ENCODE measurements at regions not wholly inside any gene's neighbourhood (a gene's known extent, or its start where the extent isn't known, plus 50 kb on each side); places are given as distances from the start of the nearest gene placed in this dataset.
"Not testable (repeated sequence)": the region's sequence is repeated elsewhere in the genome, so short reads cannot be mapped to it uniquely, and the experiment has no call there.

DNA sequence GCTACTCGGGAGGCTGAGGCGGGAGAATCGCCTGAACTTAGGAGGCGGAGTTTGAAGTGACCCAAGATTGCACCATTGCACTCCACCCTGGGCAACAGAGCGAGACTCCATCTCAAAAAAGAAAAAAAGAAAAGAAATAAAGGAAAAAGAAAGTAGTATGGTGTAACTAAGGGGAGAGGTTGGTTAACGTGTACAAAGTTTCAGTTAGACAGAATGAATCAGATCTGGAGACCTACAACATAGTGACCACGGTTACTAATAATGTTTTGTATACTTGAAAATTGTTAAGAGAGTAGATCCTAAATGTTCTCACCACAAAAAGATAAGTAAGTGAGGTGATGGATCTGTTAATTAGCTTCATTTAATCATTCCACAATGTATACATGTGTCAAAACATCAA is 1208.8 kb downstream of the VRK1 start:
- H3K4me1 ChIP-seq (ENCODE audit: control insufficient read depth in 2 of 2, insufficient read depth in 2 of 2, low read length in 2 of 2): no peaks in the 10 kb centered on the region
- H3K9ac ChIP-seq (ENCODE audit: low read depth in 1 of 2, low read length in 2 of 2): no peak overlapping the region
- H3K27ac ChIP-seq (ENCODE audit: low read depth in 2 of 2, low read length in 2 of 2): no peak overlapping the region
- H3K9me3 ChIP-seq (ENCODE audit: control insufficient read depth in 2 of 2, low read length in 2 of 2): no peaks in the 10 kb centered on the region
- no peaks in the 10 kb centered on the region for H3K36me3 ChIP-seq (ENCODE audit: control insufficient read depth in 2 of 2, insufficient read depth in 2 of 2, low read length in 2 of 2)
- no peak overlapping the region for H3K4me3 ChIP-seq (ENCODE audit: low read length in 2 of 2)
- H3K27me3 ChIP-seq (ENCODE audit: control insufficient read depth in 2 of 2, insufficient read depth in 2 of 2, low read length in 2 of 2): no peaks in the 10 kb centered on the region

GRCh38 chr14:98008381-98009113 is 1211.4 kb downstream of the VRK1 start:
- no peak overlapping the region for H3K9ac ChIP-seq (ENCODE audit: low read depth in 1 of 2, low read length in 2 of 2)
- no peaks in the 10 kb centered on the region for H3K9me3 ChIP-seq (ENCODE audit: control insufficient read depth in 2 of 2, low read length in 2 of 2)
- H3K36me3 ChIP-seq (ENCODE audit: control insufficient read depth in 2 of 2, insufficient read depth in 2 of 2, low read length in 2 of 2): no peaks in the 10 kb centered on the region
- no peak overlapping the region for H3K4me3 ChIP-seq (ENCODE audit: low read length in 2 of 2)
- no peaks in the 10 kb centered on the region for H3K4me1 ChIP-seq (ENCODE audit: control insufficient read depth in 2 of 2, insufficient read depth in 2 of 2, low read length in 2 of 2)
- H3K27me3 ChIP-seq (ENCODE audit: control insufficient read depth in 2 of 2, insufficient read depth in 2 of 2, low read length in 2 of 2): no peaks in the 10 kb centered on the region
- no peak overlapping the region for H3K27ac ChIP-seq (ENCODE audit: low read depth in 2 of 2, low read length in 2 of 2)

DNA sequence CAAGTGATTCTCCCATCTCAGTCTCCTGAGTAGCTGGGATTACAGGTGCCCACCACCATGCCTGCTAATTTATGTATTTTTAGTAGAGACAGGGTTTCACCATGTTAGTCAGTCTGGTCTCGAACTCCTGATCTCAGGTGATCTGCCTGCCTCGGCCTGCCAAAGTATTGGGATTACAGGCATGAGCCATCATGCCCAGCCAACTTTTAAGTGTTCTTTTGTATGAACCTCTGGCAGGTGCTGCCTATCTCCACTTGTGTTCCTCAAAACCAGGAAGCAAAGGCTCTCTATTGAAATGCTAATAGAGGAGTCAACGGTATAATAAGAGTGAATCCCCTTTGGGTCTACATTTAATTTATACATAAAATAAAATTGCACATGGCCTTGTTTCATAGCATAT is 1212.0 kb downstream of the VRK1 start:
- not testable (repeated sequence) for H3K36me3 ChIP-seq (ENCODE audit: control insufficient read depth in 2 of 2, insufficient read depth in 2 of 2, low read length in 2 of 2); H3K9me3 ChIP-seq (ENCODE audit: control insufficient read depth in 2 of 2, low read length in 2 of 2); H3K4me1 ChIP-seq (ENCODE audit: control insufficient read depth in 2 of 2, insufficient read depth in 2 of 2, low read length in 2 of 2); H3K27me3 ChIP-seq (ENCODE audit: control insufficient read depth in 2 of 2, insufficient read depth in 2 of 2, low read length in 2 of 2); H3K4me3 ChIP-seq (ENCODE audit: low read length in 2 of 2); H3K9ac ChIP-seq (ENCODE audit: low read depth in 1 of 2, low read length in 2 of 2); H3K27ac ChIP-seq (ENCODE audit: low read depth in 2 of 2, low read length in 2 of 2)

- H3K4me1 ChIP-seq (ENCODE audit: control insufficient read depth in 2 of 2, insufficient read depth in 2 of 2, low read length in 2 of 2): no peaks in the 10 kb centered on the region
- H3K9me3 ChIP-seq (ENCODE audit: control insufficient read depth in 2 of 2, low read length in 2 of 2): no peaks in the 10 kb centered on the region
- H3K4me3 ChIP-seq (ENCODE audit: low read length in 2 of 2): no peak overlapping the region
- H3K27ac ChIP-seq (ENCODE audit: low read depth in 2 of 2, low read length in 2 of 2): no peak overlapping the region
- no peak overlapping the region for H3K9ac ChIP-seq (ENCODE audit: low read depth in 1 of 2, low read length in 2 of 2)
- H3K36me3 ChIP-seq (ENCODE audit: control insufficient read depth in 2 of 2, insufficient read depth in 2 of 2, low read length in 2 of 2): no peaks in the 10 kb centered on the region
- H3K27me3 ChIP-seq (ENCODE audit: control insufficient read depth in 2 of 2, insufficient read depth in 2 of 2, low read length in 2 of 2): no peaks in the 10 kb centered on the region
Observed at GRCh38 chr14:98010784-98011183, 1213.6 kb downstream of the VRK1 start.

GRCh38 chr14:98014851-98015615 is 1217.9 kb downstream of the VRK1 start:
- H3K4me3 ChIP-seq (ENCODE audit: low read length in 2 of 2): no peak overlapping the region
- no peaks in the 10 kb centered on the region for H3K4me1 ChIP-seq (ENCODE audit: control insufficient read depth in 2 of 2, insufficient read depth in 2 of 2, low read length in 2 of 2)
- H3K27me3 ChIP-seq (ENCODE audit: control insufficient read depth in 2 of 2, insufficient read depth in 2 of 2, low read length in 2 of 2): no peaks in the 10 kb centered on the region
- H3K9me3 ChIP-seq (ENCODE audit: control insufficient read depth in 2 of 2, low read length in 2 of 2): no peaks in the 10 kb centered on the region
- H3K36me3 ChIP-seq (ENCODE audit: control insufficient read depth in 2 of 2, insufficient read depth in 2 of 2, low read length in 2 of 2): no peaks in the 10 kb centered on the region
- H3K9ac ChIP-seq (ENCODE audit: low read depth in 1 of 2, low read length in 2 of 2): no peak overlapping the region
- no peak overlapping the region for H3K27ac ChIP-seq (ENCODE audit: low read depth in 2 of 2, low read length in 2 of 2)

DNA sequence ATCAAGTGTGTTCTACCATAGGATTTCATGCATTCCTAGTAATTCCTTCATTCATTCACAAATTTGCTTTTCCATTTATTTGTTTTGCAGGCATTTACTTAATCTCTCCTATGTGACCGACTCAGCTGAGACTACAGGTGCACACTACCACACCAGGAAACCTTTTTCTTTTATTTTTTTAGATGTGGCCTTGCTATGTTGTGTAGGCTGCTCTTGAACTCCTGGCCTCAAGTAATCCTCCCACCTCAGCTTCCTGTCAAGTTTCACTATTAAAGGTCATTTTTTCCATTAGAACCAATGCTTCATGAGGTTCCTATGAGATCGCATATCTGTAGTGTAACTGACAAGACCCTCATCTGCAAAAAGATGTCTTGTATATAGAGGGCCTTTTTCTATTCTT is 1218.7 kb downstream of the VRK1 start:
- Histone ChIP-seq H3K36me3 (ENCODE audit: control insufficient read depth in 2 of 2, insufficient read depth in 2 of 2, low read length in 2 of 2) (no peaks in the 10 kb centered on the region), H3K27me3 (ENCODE audit: control insufficient read depth in 2 of 2, insufficient read depth in 2 of 2, low read length in 2 of 2) (no peaks in the 10 kb centered on the region), H3K4me3 (ENCODE audit: low read length in 2 of 2) (no peak overlapping the region), H3K27ac (ENCODE audit: low read depth in 2 of 2, low read length in 2 of 2) (no peak overlapping the region), H3K9ac (ENCODE audit: low read depth in 1 of 2, low read length in 2 of 2) (no peak overlapping the region), H3K9me3 (ENCODE audit: control insufficient read depth in 2 of 2, low read length in 2 of 2) (no peaks in the 10 kb centered on the region), H3K4me1 (ENCODE audit: control insufficient read depth in 2 of 2, insufficient read depth in 2 of 2, low read length in 2 of 2) (no peaks in the 10 kb centered on the region)

GRCh38 chr14:98018628-98019027 is 1221.4 kb downstream of the VRK1 start:
- Histone ChIP-seq H3K4me3 (ENCODE audit: low read length in 2 of 2) (no peak overlapping the region), H3K27ac (ENCODE audit: low read depth in 2 of 2, low read length in 2 of 2) (no peak overlapping the region), H3K9me3 (ENCODE audit: control insufficient read depth in 2 of 2, low read length in 2 of 2) (no peaks in the 10 kb centered on the region), H3K36me3 (ENCODE audit: control insufficient read depth in 2 of 2, insufficient read depth in 2 of 2, low read length in 2 of 2) (no peaks in the 10 kb centered on the region), H3K27me3 (ENCODE audit: control insufficient read depth in 2 of 2, insufficient read depth in 2 of 2, low read length in 2 of 2) (no peaks in the 10 kb centered on the region), H3K9ac (ENCODE audit: low read depth in 1 of 2, low read length in 2 of 2) (no peak overlapping the region), H3K4me1 (ENCODE audit: control insufficient read depth in 2 of 2, insufficient read depth in 2 of 2, low read length in 2 of 2) (no peaks in the 10 kb centered on the region)

GRCh38 chr14:98022541-98023520 is 1225.6 kb downstream of the VRK1 start:
- H3K36me3 ChIP-seq (ENCODE audit: control insufficient read depth in 2 of 2, insufficient read depth in 2 of 2, low read length in 2 of 2): no peaks in the 10 kb centered on the region
- no peak overlapping the region for H3K4me3 ChIP-seq (ENCODE audit: low read length in 2 of 2)
- no peaks in the 10 kb centered on the region for H3K4me1 ChIP-seq (ENCODE audit: control insufficient read depth in 2 of 2, insufficient read depth in 2 of 2, low read length in 2 of 2)
- H3K9me3 ChIP-seq (ENCODE audit: control insufficient read depth in 2 of 2, low read length in 2 of 2): no peaks in the 10 kb centered on the region
- no peak overlapping the region for H3K9ac ChIP-seq (ENCODE audit: low read depth in 1 of 2, low read length in 2 of 2)
- no peaks in the 10 kb centered on the region for H3K27me3 ChIP-seq (ENCODE audit: control insufficient read depth in 2 of 2, insufficient read depth in 2 of 2, low read length in 2 of 2)
- H3K27ac ChIP-seq (ENCODE audit: low read depth in 2 of 2, low read length in 2 of 2): no peak overlapping the region

DNA sequence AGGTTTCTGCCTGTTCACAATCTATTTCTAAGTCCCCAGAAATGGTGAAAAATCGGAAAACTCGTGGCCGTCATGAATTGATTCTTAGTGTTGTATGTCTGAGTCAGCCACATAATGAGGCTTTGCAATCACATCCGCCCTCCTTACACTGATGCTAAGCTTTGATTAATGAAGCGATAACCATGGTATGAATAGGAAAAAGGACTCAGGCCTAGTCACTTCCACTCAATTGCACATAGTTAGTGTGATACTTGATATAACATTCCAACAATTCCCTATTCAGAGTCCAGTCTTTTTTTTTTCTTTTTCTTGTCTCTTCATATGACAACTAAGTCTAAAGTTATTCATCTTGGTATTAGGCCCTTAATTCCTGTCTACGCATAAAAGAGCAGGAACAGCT is 1231.0 kb downstream of the VRK1 start:
- Histone ChIP-seq H3K36me3 (ENCODE audit: control insufficient read depth in 2 of 2, insufficient read depth in 2 of 2, low read length in 2 of 2) (no peaks in the 10 kb centered on the region), H3K27me3 (ENCODE audit: control insufficient read depth in 2 of 2, insufficient read depth in 2 of 2, low read length in 2 of 2) (no peaks in the 10 kb centered on the region), H3K4me1 (ENCODE audit: control insufficient read depth in 2 of 2, insufficient read depth in 2 of 2, low read length in 2 of 2) (no peaks in the 10 kb centered on the region), H3K9ac (ENCODE audit: low read depth in 1 of 2, low read length in 2 of 2) (no peak overlapping the region), H3K9me3 (ENCODE audit: control insufficient read depth in 2 of 2, low read length in 2 of 2) (no peaks in the 10 kb centered on the region), H3K27ac (ENCODE audit: low read depth in 2 of 2, low read length in 2 of 2) (no peak overlapping the region), H3K4me3 (ENCODE audit: low read length in 2 of 2) (no peak overlapping the region)

DNA sequence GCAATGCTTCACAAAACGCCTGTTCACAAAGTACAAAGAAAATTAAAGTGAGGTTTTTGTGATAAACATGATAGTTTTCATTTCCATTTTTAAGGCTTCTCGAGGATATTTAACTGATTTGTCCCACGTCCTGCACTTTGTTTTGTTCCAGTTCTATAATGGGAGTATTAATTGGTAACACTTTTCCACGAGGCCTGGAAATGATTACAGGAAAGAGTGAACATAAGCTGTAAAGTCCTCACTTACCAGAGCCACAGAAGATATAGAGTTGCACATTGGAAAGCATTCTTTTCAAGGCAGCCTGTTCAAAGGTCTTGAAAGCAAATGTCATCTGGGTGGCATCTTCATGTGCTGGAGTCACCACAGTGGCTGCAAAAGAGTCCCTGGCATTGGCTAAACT is 1236.6 kb downstream of the BCL11B start:
- H3K36me3 ChIP-seq (ENCODE audit: control insufficient read depth in 2 of 2, insufficient read depth in 2 of 2, low read length in 2 of 2): no peaks in the 10 kb centered on the region

More for the DNA sequence above, 1236.6 kb downstream of the BCL11B start:
- H3K4me1 ChIP-seq (ENCODE audit: control insufficient read depth in 2 of 2, insufficient read depth in 2 of 2, low read length in 2 of 2): no peaks in the 10 kb centered on the region
- no peak overlapping the region for H3K9ac ChIP-seq (ENCODE audit: low read depth in 1 of 2, low read length in 2 of 2)
- no peak overlapping the region for H3K4me3 ChIP-seq (ENCODE audit: low read length in 2 of 2)
- H3K27me3 ChIP-seq (ENCODE audit: control insufficient read depth in 2 of 2, insufficient read depth in 2 of 2, low read length in 2 of 2): no peaks in the 10 kb centered on the region
- H3K9me3 ChIP-seq (ENCODE audit: control insufficient read depth in 2 of 2, low read length in 2 of 2): no peaks in the 10 kb centered on the region
- no peak overlapping the region for H3K27ac ChIP-seq (ENCODE audit: low read depth in 2 of 2, low read length in 2 of 2)

Data from mucosa of rectum (tissue), 2 donors.